Breast epithelium (tissue), 3 donors: ENCODE measurements at regions not wholly inside any gene's neighbourhood (a gene's known extent, or its start where the extent isn't known, plus 50 kb on each side); places are given as distances from the start of the nearest gene placed in this dataset.

Experiments
- POLR2A ChIP-seq: fragments of 450-650 bp; IDR thresholded peaks from one replicate; pipeline ENCODE4 v1.6.1; 2016; ENCODE audit warnings: antibody characterized with exemption, mild to moderate bottlenecking, moderate library complexity
- TF ChIP-seq, protein P1 (sequence below), 3 donors: fragments of 450-650 bp; IDR thresholded peaks; one replicate each; pipeline ENCODE4 v1.5.1; 2016 to 2017; ENCODE audit warnings: antibody characterized with exemption in 3 of 3, mild to moderate bottlenecking in 3 of 3, moderate library complexity in 3 of 3

- TF ChIP-seq, protein P1, sequence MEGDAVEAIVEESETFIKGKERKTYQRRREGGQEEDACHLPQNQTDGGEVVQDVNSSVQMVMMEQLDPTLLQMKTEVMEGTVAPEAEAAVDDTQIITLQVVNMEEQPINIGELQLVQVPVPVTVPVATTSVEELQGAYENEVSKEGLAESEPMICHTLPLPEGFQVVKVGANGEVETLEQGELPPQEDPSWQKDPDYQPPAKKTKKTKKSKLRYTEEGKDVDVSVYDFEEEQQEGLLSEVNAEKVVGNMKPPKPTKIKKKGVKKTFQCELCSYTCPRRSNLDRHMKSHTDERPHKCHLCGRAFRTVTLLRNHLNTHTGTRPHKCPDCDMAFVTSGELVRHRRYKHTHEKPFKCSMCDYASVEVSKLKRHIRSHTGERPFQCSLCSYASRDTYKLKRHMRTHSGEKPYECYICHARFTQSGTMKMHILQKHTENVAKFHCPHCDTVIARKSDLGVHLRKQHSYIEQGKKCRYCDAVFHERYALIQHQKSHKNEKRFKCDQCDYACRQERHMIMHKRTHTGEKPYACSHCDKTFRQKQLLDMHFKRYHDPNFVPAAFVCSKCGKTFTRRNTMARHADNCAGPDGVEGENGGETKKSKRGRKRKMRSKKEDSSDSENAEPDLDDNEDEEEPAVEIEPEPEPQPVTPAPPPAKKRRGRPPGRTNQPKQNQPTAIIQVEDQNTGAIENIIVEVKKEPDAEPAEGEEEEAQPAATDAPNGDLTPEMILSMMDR (IDR thresholded peaks at IDR 0.05): no peak
- no peak for TF ChIP-seq POLR2A
Measured at GRCh38 chr22:44601189-44601588, 100.8 kb upstream of the PRR5 start.
